Kasumi-1 (cell line): ENCODE measurements at regions not wholly inside any gene's neighbourhood (a gene's known extent, or its start where the extent isn't known, plus 50 kb on each side); places are given as distances from the start of the nearest gene placed in this dataset.

Experiments
- DNase-seq, 2 experiments: peaks; one replicate each; lab custom pipeline; 2025; lab: John Stamatoyannopoulos, UW

- no peak for DNase-seq
These were observed 85.7 kb upstream of the GPC6 start for GRCh38 chr13:93140912-93141311.

- DNase-seq = no peak
These were observed 82.6 kb upstream of the GPC6 start for GRCh38 chr13:93144031-93144430.

GRCh38 chr13:93145199-93145598, 81.4 kb upstream of the GPC6 start:
- DNase-seq = no peak

GRCh38 chr13:93146584-93147297, 79.9 kb upstream of the GPC6 start:
- DNase-seq = peak in 1 of 2 experiments; percentile 13

DNA sequence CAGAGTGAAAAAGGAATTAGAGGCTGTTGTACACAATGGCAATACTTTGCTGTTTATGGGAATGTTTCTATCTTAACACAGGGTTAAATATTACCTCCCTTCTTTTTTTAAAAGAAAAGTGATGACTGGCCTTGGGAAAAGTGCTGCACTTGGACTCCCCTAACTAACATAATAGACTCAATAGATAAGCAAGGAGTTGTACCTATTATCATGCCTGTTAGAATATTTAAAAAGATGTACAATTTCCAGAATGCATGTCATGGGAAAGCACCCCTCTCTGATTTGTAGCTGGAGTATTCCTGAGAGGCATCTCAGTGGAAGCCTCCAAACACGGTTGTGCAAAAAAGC, 79.3 kb upstream of the GPC6 start:
- DNase-seq = no peak

GRCh38 chr13:93147946-93148345, 78.7 kb upstream of the GPC6 start:
- DNase-seq = no peak

DNA sequence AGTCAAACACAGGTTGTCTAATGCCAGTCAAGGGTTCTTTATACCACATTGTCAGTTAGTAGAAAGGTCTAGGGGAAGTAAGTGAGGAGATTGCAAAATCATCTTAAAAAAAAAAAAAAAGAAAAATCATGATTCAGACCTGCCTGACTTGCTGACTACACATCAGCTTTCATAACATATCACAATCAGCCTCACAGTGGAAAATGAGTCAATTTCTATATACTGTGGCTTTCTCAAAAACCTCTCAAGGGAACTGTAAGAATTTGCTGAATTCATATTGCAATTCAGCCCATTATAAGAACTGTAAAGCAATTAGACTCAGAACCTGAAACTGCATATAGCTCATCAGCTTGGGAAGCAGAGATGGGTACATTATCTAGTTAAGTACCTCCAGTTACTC, 75.3 kb upstream of the GPC6 start:
- peak; percentile 35 to 41 for DNase-seq

- DNase-seq = no peak
These were observed 68.0 kb upstream of the GPC6 start for GRCh38 chr13:93158565-93158964.

- no peak for DNase-seq
These were observed 56.6 kb upstream of the GPC6 start for GRCh38 chr13:93169980-93170379.

DNA sequence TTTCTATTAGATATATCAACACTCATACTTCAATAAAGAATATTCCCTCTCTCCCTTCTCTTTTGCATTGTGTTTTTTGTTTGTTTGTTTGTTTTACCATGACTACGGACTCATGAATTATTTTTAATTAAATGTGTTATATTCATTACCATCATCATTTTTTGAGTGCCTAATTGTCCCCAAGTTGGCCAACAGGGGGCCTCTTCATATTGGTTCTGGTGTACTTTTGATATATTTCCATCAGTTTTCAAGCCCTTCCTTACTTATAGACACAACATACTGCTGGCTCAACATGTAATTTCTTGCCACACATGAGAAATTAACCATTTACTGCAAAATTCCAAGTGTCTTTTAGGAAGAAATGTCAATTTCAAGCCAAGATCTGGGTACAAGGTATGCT, 54.5 kb upstream of the GPC6 start:
- no peak for DNase-seq

DNA sequence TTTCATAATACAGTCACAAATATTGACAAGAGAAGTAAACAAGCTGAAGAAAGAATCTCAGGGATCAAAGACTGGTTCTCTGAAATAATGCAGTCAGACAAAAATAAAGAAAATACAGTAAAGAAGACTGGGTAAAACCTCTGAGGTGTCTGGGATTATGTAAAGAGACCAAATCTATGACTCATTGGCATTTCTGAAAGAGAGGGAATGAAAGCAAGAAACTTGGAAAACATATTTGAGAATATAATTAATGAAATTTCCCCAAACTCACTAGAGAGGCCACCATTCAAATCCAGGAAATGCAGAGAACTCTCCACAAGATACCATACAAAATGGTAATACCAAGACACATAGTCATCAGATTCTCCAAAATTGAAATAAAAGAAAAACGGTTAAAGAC, 53.0 kb upstream of the GPC6 start:
- no peak for DNase-seq

DNA sequence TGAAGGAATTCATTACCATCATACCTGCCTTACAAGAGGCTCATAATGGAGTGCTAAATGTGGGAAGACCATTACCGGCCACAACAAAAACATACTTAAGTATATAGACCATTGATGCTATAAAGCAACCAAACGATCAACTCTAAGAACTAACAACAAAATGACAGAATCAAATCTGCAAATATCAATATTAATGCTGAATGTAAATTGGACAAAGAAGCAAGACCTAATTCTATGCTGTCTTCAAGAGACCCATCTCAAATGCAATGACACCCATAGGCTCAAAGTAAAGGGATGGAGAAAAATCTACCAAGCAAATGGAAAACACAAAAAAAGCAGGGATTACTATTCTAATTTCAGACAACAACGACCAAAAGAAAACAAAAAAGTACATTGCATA, 52.3 kb upstream of the GPC6 start:
- no peak for DNase-seq
